GM23338 (cell line): ENCODE measurements at regions not wholly inside any gene's neighbourhood (a gene's known extent, or its start where the extent isn't known, plus 50 kb on each side); places are given as distances from the start of the nearest gene placed in this dataset.

Source experiments
- ATAC-seq: fragments of 200-7000 bp; cut with Tn5 transposase; 3 replicates; pipeline ENCODE4 v1.9.1; 2020
- DNase-seq: peaks from one replicate; pipeline ENCODE4 v3.0.0-alpha.2; 2015; ENCODE audit warnings: low spot score
- H2AFZ ChIP-seq: fragments of 200-600 bp; sonication (generic); 2 replicates; pipeline ENCODE4 v1.8.0; 2016; ENCODE audit warnings: antibody characterized with exemption, mild to moderate bottlenecking, moderate library complexity
- H3F3A ChIP-seq: fragments of 200-600 bp; sonication (generic); replicated peaks from 2 replicates; pipeline ENCODE4 v1.8.0; 2017; ENCODE audit warnings: antibody characterized with exemption, mixed run types, low read depth
- H3K27ac ChIP-seq: fragments of 200-600 bp; sonication (generic); 2 replicates; pipeline ENCODE4 v1.6.1; 2016; ENCODE audit warnings: low read depth
- H3K27me3 ChIP-seq: fragments of 200-600 bp; sonication (generic); 2 replicates; pipeline ENCODE4 v1.8.0; 2016; ENCODE audit warnings: mild to moderate bottlenecking, mixed run types, moderate library complexity; ENCODE audit not compliant: insufficient read depth
- H3K36me3 ChIP-seq: fragments of 200-600 bp; sonication (generic); 2 replicates; pipeline ENCODE4 v1.8.0; 2016; ENCODE audit warnings: mild to moderate bottlenecking; ENCODE audit not compliant: insufficient read depth
- H3K4me1 ChIP-seq: fragments of 200-600 bp; sonication (generic); 2 replicates; pipeline ENCODE4 v1.8.0; 2016; ENCODE audit warnings: mild to moderate bottlenecking, moderate library complexity; ENCODE audit not compliant: insufficient read depth
- H3K4me2 ChIP-seq: fragments of 200-600 bp; sonication (generic); 2 replicates; pipeline ENCODE4 v1.7.1; 2017; ENCODE audit warnings: mixed run types
- H3K4me3 ChIP-seq: fragments of 200-600 bp; sonication (generic); 2 replicates; pipeline ENCODE4 v1.6.1; 2016; ENCODE audit warnings: mixed run types
- H3K79me2 ChIP-seq: fragments of 200-600 bp; sonication (generic); replicated peaks from 2 replicates; pipeline ENCODE4 v1.8.0; 2017; ENCODE audit warnings: mild to moderate bottlenecking; ENCODE audit not compliant: insufficient read depth
- H3K9me2 ChIP-seq: fragments of 200-600 bp; sonication (generic); 2 replicates; pipeline ENCODE4 v1.8.0; 2017; ENCODE audit not compliant: insufficient read depth
- H4K20me1 ChIP-seq: fragments of 200-600 bp; sonication (generic); replicated peaks from 2 replicates; pipeline ENCODE4 v1.8.0; 2017; ENCODE audit warnings: mild to moderate bottlenecking; ENCODE audit not compliant: insufficient read depth
- H3K27ac Mint-ChIP-seq: 2 replicates; pipeline ENCODE4 v1.8.0; 2020; ENCODE audit warnings: inconsistent platforms, mild to moderate bottlenecking, moderate library complexity, mixed read lengths
- H3K27me3 Mint-ChIP-seq: 3 replicates; pipeline ENCODE4 v1.8.0; 2022; ENCODE audit warnings: low read depth, mild to moderate bottlenecking, moderate library complexity, mixed read lengths, inconsistent platforms; ENCODE audit not compliant: insufficient read depth, poor library complexity
- H3K36me3 Mint-ChIP-seq: 3 replicates; pipeline ENCODE4 v1.8.0; 2021; ENCODE audit warnings: low read depth, mild to moderate bottlenecking, inconsistent platforms, moderate library complexity, mixed read lengths
- H3K4me1 Mint-ChIP-seq: 3 replicates; pipeline ENCODE4 v1.8.0; 2020; ENCODE audit warnings: mild to moderate bottlenecking, inconsistent platforms, mixed read lengths
- H3K4me3 Mint-ChIP-seq: 3 replicates; pipeline ENCODE4 v1.8.0; 2021; ENCODE audit warnings: moderate library complexity, mild to moderate bottlenecking, inconsistent platforms, mixed read lengths
- H3K9me3 Mint-ChIP-seq: 3 replicates; pipeline ENCODE4 v1.8.0; 2020; ENCODE audit warnings: moderate library complexity, mild to moderate bottlenecking, inconsistent platforms, mixed read lengths
- CREB1 ChIP-seq: fragments of 250-450 bp; sonication (Bioruptor Pico); IDR thresholded peaks from 2 replicates; pipeline ENCODE4 v1.5.0; 2020; ENCODE audit warnings: low read depth, mild to moderate bottlenecking, moderate library complexity
- CTCF ChIP-seq, 2 experiments: fragments of 200-600 bp in 1 of 2; sonication (generic) in 1 of 2; conservative IDR thresholded peaks; 2 replicates each; pipeline versions ENCODE4 v1.5.1 to v1.6.1; 2016 to 2017; ENCODE audit warnings: antibody characterized with exemption in 2 of 2, low read depth in 2 of 2, mild to moderate bottlenecking in 2 of 2, moderate library complexity in 1 of 2
- ETS1 ChIP-seq: IDR thresholded peaks from 2 replicates; pipeline ENCODE4 v1.6.1; 2016; ENCODE audit warnings: antibody characterized with exemption
- JUNB ChIP-seq: IDR thresholded peaks from one replicate; pipeline ENCODE4 v1.6.1; 2016; ENCODE audit warnings: antibody characterized with exemption; ENCODE audit not compliant: unreplicated experiment
- NANOG ChIP-seq: IDR thresholded peaks from 2 replicates; pipeline ENCODE4 v1.6.1; 2016; ENCODE audit warnings: antibody characterized with exemption, borderline replicate concordance
- REST ChIP-seq: IDR thresholded peaks from one replicate; pipeline ENCODE4 v1.6.1; 2018; ENCODE audit warnings: antibody characterized with exemption; ENCODE audit not compliant: unreplicated experiment
- STAT1 ChIP-seq: IDR thresholded peaks from one replicate; pipeline ENCODE4 v1.6.1; 2016; ENCODE audit warnings: antibody characterized with exemption; ENCODE audit not compliant: unreplicated experiment
- ZNF114 ChIP-seq: fragments of 250-450 bp; sonication (Bioruptor Pico); IDR thresholded peaks from 2 replicates; pipeline ENCODE4 v1.5.0; 2020; ENCODE audit warnings: mild to moderate bottlenecking, moderate library complexity
- ZNF462 ChIP-seq: fragments of 250-450 bp; sonication (Bioruptor Pico); IDR thresholded peaks from 2 replicates; pipeline ENCODE4 v1.5.0; 2020; ENCODE audit warnings: mild to moderate bottlenecking, moderate library complexity

- no peaks in the 10 kb centered on the region for H3K79me2 ChIP-seq
- no peak overlapping the region for H3K4me3 Mint-ChIP-seq
- H3K9me3 Mint-ChIP-seq = peaks cover 9% of the 10 kb centered on the region
- DNase-seq (no peak), ATAC-seq (peak; percentile 34; the same call in 1 of the 3 replicates)
- H3K27ac ChIP-seq = no peak overlapping the region
- TF ChIP-seq ETS1 = no peak
- no peak for TF ChIP-seq STAT1
- TF ChIP-seq NANOG = no peak
- no peak for TF ChIP-seq ZNF114 (CRISPR knock-in tag)
- TF ChIP-seq REST = no peak
- no peak for TF ChIP-seq ZNF462 (CRISPR knock-in tag)
- no peak for TF ChIP-seq CREB1 (CRISPR knock-in tag)
- TF ChIP-seq CTCF (conservative IDR thresholded peaks at IDR 0.05; ENCODE audit: low read depth in 2 of 2) = no peak
- no peak for TF ChIP-seq JUNB
- H3K27me3 ChIP-seq = no peaks in the 10 kb centered on the region
- H3K4me1 Mint-ChIP-seq = peaks cover 7% of the 10 kb centered on the region; the same call in 2 of the 3 replicates
- H3K9me2 ChIP-seq = no peaks in the 10 kb centered on the region
- H3K27me3 Mint-ChIP-seq = no peaks in the 10 kb centered on the region
- H3K4me2 ChIP-seq = no peak overlapping the region
- H3K36me3 ChIP-seq = no peaks in the 10 kb centered on the region
- no peaks in the 10 kb centered on the region for H3F3A ChIP-seq
- H3K36me3 Mint-ChIP-seq = peaks cover 8% of the 10 kb centered on the region; the same call in 1 of the 3 replicates
- H3K4me1 ChIP-seq = no peaks in the 10 kb centered on the region
- H2AFZ ChIP-seq = peak overlapping the region; percentile 81; the same call in 1 of the 2 replicates
- no peak overlapping the region for H3K27ac Mint-ChIP-seq
- H4K20me1 ChIP-seq = no peaks in the 10 kb centered on the region
- H3K4me3 ChIP-seq = no peak overlapping the region
These were observed 101.8 kb upstream of the HPF1 start for GRCh38 chr4:169859366-169860216.
